ENCODE measurements at regions not wholly inside any gene's neighbourhood (a gene's known extent, or its start where the extent isn't known, plus 50 kb on each side); places are given as distances from the start of the nearest gene placed in this dataset.

GRCh38 chr2:88933091-88933490, 241.6 kb downstream of the RPIA start:
- no peak for TF ChIP-seq REST (IDR thresholded peaks at IDR 0.05; ENCODE audit: insufficient replicate concordance, low read depth)
- TF ChIP-seq CTCF (IDR thresholded peaks at IDR 0.05; ENCODE audit: insufficient read depth, low read length): no peak
- no peak for TF ChIP-seq SPI1 (IDR thresholded peaks at IDR 0.05; ENCODE audit: borderline replicate concordance, low read depth)
- no peak for TF ChIP-seq GABPA (IDR thresholded peaks at IDR 0.05; ENCODE audit: low read depth)
- TF ChIP-seq POLR2AphosphoS5 (IDR thresholded peaks at IDR 0.05; ENCODE audit: low read depth): no peak

All from HL-60 (cell line).